ENCODE measurements at regions not wholly inside any gene's neighbourhood (a gene's known extent, or its start where the extent isn't known, plus 50 kb on each side); places are given as distances from the start of the nearest gene placed in this dataset.
A peak's percentile ranks its signal among the peaks of the same experiment; 100 is the strongest.

DNA sequence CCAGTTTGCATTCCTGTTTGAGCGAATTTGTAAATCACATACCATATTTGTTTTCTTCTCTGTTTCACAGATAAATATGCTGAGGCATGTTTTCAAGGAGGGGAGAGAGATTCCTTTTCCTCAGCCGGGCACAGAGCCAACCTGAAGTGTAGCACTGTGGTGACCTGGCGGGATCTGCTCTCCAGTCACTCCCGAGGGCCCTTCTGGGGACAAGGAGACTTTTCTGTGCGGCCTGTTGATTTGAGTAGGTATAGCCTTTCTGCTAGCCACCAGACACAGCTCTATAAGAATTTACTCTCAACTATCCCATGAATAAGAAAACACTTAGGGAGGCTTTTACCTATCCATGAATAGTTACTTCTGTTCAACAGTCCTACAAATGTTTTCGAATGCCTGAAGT is 63.5 kb upstream of the FDX1 start:
- TF ChIP-seq EP300 (IDR thresholded peaks at IDR 0.05), result no peak
- TF ChIP-seq POLR2A (IDR thresholded peaks at IDR 0.05), result no peak
- Histone ChIP-seq H3K9me3 (no peaks in the 10 kb centered on the region), H3K4me3 (no peak overlapping the region), H3K36me3 (no peaks in the 10 kb centered on the region), H3K4me1 (ENCODE audit: insufficient read depth) (peaks cover 2% of the 10 kb centered on the region), H3K27me3 (no peaks in the 10 kb centered on the region), H3K27ac (peak overlapping the region in 1 of 2 donors; percentile 11)
- WGBS, 3 donors, result 24 to 43% (median 33%) methylated on average over 6 of the region's 6 CpGs
- intact Hi-C loops (cut with DNase I), result loop anchor here in 1 of 4 donors (5.0 kb wide), 1 partner anchor 164 kb away; no protein-coding TSS in a partner anchor
- DNase-seq, result peak; percentile 41 to 68 (median 54)

GRCh38 chr11:110367571-110367970 is 62.2 kb upstream of the FDX1 start:
- Histone ChIP-seq H3K36me3 (no peaks in the 10 kb centered on the region), H3K4me1 (ENCODE audit: insufficient read depth) (peaks cover 2% of the 10 kb centered on the region), H3K9me3 (no peaks in the 10 kb centered on the region), H3K4me3 (no peak overlapping the region), H3K27me3 (no peaks in the 10 kb centered on the region), H3K27ac (no peak overlapping the region)
- intact Hi-C loops (cut with DNase I), result loop anchor here in 1 of 4 donors (5.0 kb wide), 1 partner anchor 165 kb away; no protein-coding TSS in a partner anchor
- TF ChIP-seq EP300 (IDR thresholded peaks at IDR 0.05) (no peak), CTCF (IDR thresholded peaks at IDR 0.05) (no peak)
- 39 to 68% (median 47%) methylated on average over 2 of the region's 2 CpGs for WGBS, 3 donors
- DNase-seq, result no peak

GRCh38 chr11:110371084-110371483 is 58.7 kb upstream of the FDX1 start:
- Histone ChIP-seq H3K4me1 (ENCODE audit: insufficient read depth) (peaks cover 7% of the 10 kb centered on the region), H3K4me3 (no peak overlapping the region), H3K27me3 (no peaks in the 10 kb centered on the region), H3K27ac (no peak overlapping the region), H3K9me3 (no peaks in the 10 kb centered on the region), H3K36me3 (no peaks in the 10 kb centered on the region)
- DNase-seq, result no peak
- intact Hi-C loops (cut with DNase I), result loop anchor here in 3 of 4 donors (10.0 kb wide), 3 partner anchors 64 to 426 kb away; no protein-coding TSS in a partner anchor
- TF ChIP-seq EP300 (IDR thresholded peaks at IDR 0.05), result no peak
- no peak for TF ChIP-seq CTCF (IDR thresholded peaks at IDR 0.05)
- no peak for TF ChIP-seq POLR2A (IDR thresholded peaks at IDR 0.05)
- 85 to 89% (median 86%) methylated on average over 1 of the region's 1 CpG for WGBS, 3 donors

GRCh38 chr11:110373051-110373702 is 56.6 kb upstream of the FDX1 start:
- intact Hi-C loops (cut with DNase I), result loop anchor here in 3 of 4 donors (10.0 kb wide), 3 partner anchors 62 to 428 kb away; no protein-coding TSS in a partner anchor
- Histone ChIP-seq H3K27ac (peak overlapping the region in 1 of 2 donors; percentile 20), H3K4me1 (ENCODE audit: insufficient read depth) (peaks cover 6% of the 10 kb centered on the region), H3K27me3 (no peaks in the 10 kb centered on the region), H3K4me3 (no peak overlapping the region), H3K36me3 (no peaks in the 10 kb centered on the region), H3K9me3 (no peaks in the 10 kb centered on the region)
- no peak for TF ChIP-seq POLR2A (IDR thresholded peaks at IDR 0.05)
- no peak for TF ChIP-seq CTCF (IDR thresholded peaks at IDR 0.05)
- no peak for DNase-seq
- WGBS, 3 donors, result 16 to 26% (median 22%) methylated on average over 5 of the region's 5 CpGs

DNA sequence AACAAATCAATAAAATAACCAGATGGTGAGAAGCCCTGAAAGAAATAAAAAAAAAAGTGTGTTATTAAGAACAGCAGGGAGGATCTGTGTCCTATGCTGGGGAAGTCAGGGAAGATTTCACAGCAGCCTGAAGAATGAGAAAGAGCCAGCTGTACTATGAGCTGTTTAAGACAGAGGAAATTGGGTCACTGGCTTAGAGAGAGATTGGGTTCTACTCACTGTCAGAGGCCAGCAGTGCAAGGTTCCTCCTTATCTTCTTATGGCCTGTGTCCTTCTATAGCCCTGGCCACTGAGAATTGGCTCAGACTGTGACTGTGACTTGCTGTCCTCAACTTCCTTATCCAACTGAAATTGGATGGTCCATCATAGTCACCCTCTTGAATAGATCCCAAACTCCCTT is 54.8 kb upstream of the FDX1 start:
- DNase-seq, result no peak
- Histone ChIP-seq H3K4me1 (ENCODE audit: insufficient read depth) (peaks cover 6% of the 10 kb centered on the region), H3K4me3 (no peak overlapping the region), H3K36me3 (no peaks in the 10 kb centered on the region), H3K27ac (no peak overlapping the region), H3K9me3 (no peaks in the 10 kb centered on the region), H3K27me3 (no peaks in the 10 kb centered on the region)
- TF ChIP-seq POLR2A (IDR thresholded peaks at IDR 0.05) (no peak), EP300 (IDR thresholded peaks at IDR 0.05) (no peak), CTCF (IDR thresholded peaks at IDR 0.05) (no peak)
- intact Hi-C loops (cut with DNase I), result loop anchor here (5.0 to 10.0 kb wide), 5 partner anchors 57 to 430 kb away; no protein-coding TSS in a partner anchor
